Right atrium auricular region (tissue), 2 donors: ENCODE measurements at regions not wholly inside any gene's neighbourhood (a gene's known extent, or its start where the extent isn't known, plus 50 kb on each side); places are given as distances from the start of the nearest gene placed in this dataset.
"Not testable (repeated sequence)": the region's sequence is repeated elsewhere in the genome, so short reads cannot be mapped to it uniquely, and the experiment has no call there.

ENCODE experiments used
- DNase-seq: peaks from one replicate; pipeline ENCODE4 v3.0.0-alpha.2; 2019; ENCODE audit warnings: low spot score
- H3K27ac ChIP-seq, 2 donors: fragments of 200-600 bp; sonication (generic); 1 replicate in 1 of 2; 2 replicates in 1 of 2; pipeline ENCODE4 v1.5.1; 2016 to 2019
- H3K27me3 ChIP-seq, 2 donors: fragments of 200-600 bp; sonication (generic); one replicate each; pipeline versions ENCODE4 v1.5.1 to v1.6.0; 2017 to 2019
- H3K36me3 ChIP-seq: fragments of 200-600 bp; sonication (generic); one replicate; pipeline ENCODE4 v1.5.1; 2016
- H3K4me1 ChIP-seq, 2 donors: fragments of 200-600 bp; sonication (generic); one replicate each; pipeline versions ENCODE4 v1.5.1 to v1.6.0; 2017 to 2019
- H3K4me3 ChIP-seq, 2 donors: fragments of 200-600 bp; sonication (generic); 1 replicate in 1 of 2; 2 replicates in 1 of 2; pipeline ENCODE4 v1.5.1; 2017 to 2019; ENCODE audit warnings: mild to moderate bottlenecking in 1 of 2, moderate library complexity in 1 of 2
- H3K9me3 ChIP-seq, 2 donors: fragments of 200-600 bp; sonication (generic); one replicate each; pipeline ENCODE4 v1.5.1; 2019
- CTCF ChIP-seq, 2 donors: fragments of 200-600 bp; sonication (generic); IDR thresholded peaks; one replicate each; pipeline ENCODE4 v1.5.1; 2019; ENCODE audit warnings: antibody characterized with exemption in 2 of 2

GRCh38 chr21:22795644-22796043 lies 1797.4 kb downstream of the NCAM2 start:
- Histone ChIP-seq H3K4me1 (no peaks in the 10 kb centered on the region), H3K9me3 (no peaks in the 10 kb centered on the region), H3K27me3 (no peaks in the 10 kb centered on the region), H3K4me3 (no peak overlapping the region), H3K27ac (no peak overlapping the region), H3K36me3 (no peaks in the 10 kb centered on the region)
- TF ChIP-seq CTCF (IDR thresholded peaks at IDR 0.05): no peak
- DNase-seq: no peak

- H3K27me3 ChIP-seq: no peaks in the 10 kb centered on the region
- TF ChIP-seq CTCF (IDR thresholded peaks at IDR 0.05): no peak
- H3K4me1 ChIP-seq: no peaks in the 10 kb centered on the region
- no peak for DNase-seq
- no peak overlapping the region for H3K4me3 ChIP-seq
- no peaks in the 10 kb centered on the region for H3K9me3 ChIP-seq
- no peaks in the 10 kb centered on the region for H3K36me3 ChIP-seq
- no peak overlapping the region for H3K27ac ChIP-seq
Measured at GRCh38 chr21:22796147-22796546, 1797.9 kb downstream of the NCAM2 start.

- Histone ChIP-seq H3K4me3 (no peak overlapping the region), H3K27ac (no peak overlapping the region), H3K36me3 (no peaks in the 10 kb centered on the region), H3K9me3 (no peaks in the 10 kb centered on the region), H3K27me3 (no peaks in the 10 kb centered on the region), H3K4me1 (no peaks in the 10 kb centered on the region)
- no peak for TF ChIP-seq CTCF (IDR thresholded peaks at IDR 0.05)
- no peak for DNase-seq
Measured at GRCh38 chr21:22804151-22804550, 1805.9 kb downstream of the NCAM2 start.

- Histone ChIP-seq H3K36me3 (no peaks in the 10 kb centered on the region), H3K4me3 (no peak overlapping the region), H3K9me3 (no peaks in the 10 kb centered on the region), H3K27ac (no peak overlapping the region), H3K27me3 (no peaks in the 10 kb centered on the region), H3K4me1 (no peaks in the 10 kb centered on the region)
- no peak for TF ChIP-seq CTCF (IDR thresholded peaks at IDR 0.05)
- DNase-seq: no peak
Measured at GRCh38 chr21:22806278-22806677, 1808.1 kb downstream of the NCAM2 start.

GRCh38 chr21:22813201-22813600 lies 1815.0 kb downstream of the NCAM2 start:
- Histone ChIP-seq H3K27me3 (no peaks in the 10 kb centered on the region), H3K9me3 (no peaks in the 10 kb centered on the region), H3K27ac (no peak overlapping the region), H3K36me3 (no peaks in the 10 kb centered on the region), H3K4me3 (no peak overlapping the region), H3K4me1 (no peaks in the 10 kb centered on the region)
- DNase-seq: no peak
- no peak for TF ChIP-seq CTCF (IDR thresholded peaks at IDR 0.05)

- not testable (repeated sequence) for H3K27me3 ChIP-seq, H3K9me3 ChIP-seq, H3K4me1 ChIP-seq, DNase-seq, H3K36me3 ChIP-seq, H3K27ac ChIP-seq, H3K4me3 ChIP-seq
Measured at GRCh38 chr21:22818681-22819485, 1820.7 kb downstream of the NCAM2 start.
